Activated CD8-positive, alpha-beta T cell treated with anti-CD3 and anti-CD28 coated beads for 36 hours (primary cell): ENCODE measurements at regions not wholly inside any gene's neighbourhood (a gene's known extent, or its start where the extent isn't known, plus 50 kb on each side); places are given as distances from the start of the nearest gene placed in this dataset.

Experiments
- ATAC-seq: fragments of 200-7000 bp; cut with Tn5 transposase; one replicate; pipeline ENCODE4 v1.10.0; 2021; ENCODE audit warnings: mild to moderate bottlenecking, moderate library complexity
- CTCF ChIA-PET: fragments of 350-600 bp; sonication (Branson Sonifier 250); formaldehyde crosslinking; loops from one replicate; lab custom pipeline; 2021; ENCODE audit warnings: antibody characterized with exemption; lab: Charles Lee
- POLR2A ChIA-PET: fragments of 350-600 bp; sonication (Branson Sonifier 250); formaldehyde crosslinking; loops from one replicate; lab custom pipeline; 2021; ENCODE audit warnings: antibody characterized with exemption; lab: Charles Lee
- DNase-seq: peaks from one replicate; pipeline ENCODE4 v3.0.0-alpha.2; 2020
- H3K27ac Mint-ChIP-seq: one replicate; pipeline ENCODE4 v1.8.0; 2021; ENCODE audit warnings: mild to moderate bottlenecking, mixed read lengths
- H3K27me3 Mint-ChIP-seq: one replicate; pipeline ENCODE4 v1.8.0; 2021; ENCODE audit warnings: mixed read lengths
- H3K36me3 Mint-ChIP-seq: one replicate; pipeline ENCODE4 v1.8.0; 2021; ENCODE audit warnings: low read depth, mixed read lengths
- H3K4me1 Mint-ChIP-seq: one replicate; pipeline ENCODE4 v1.8.0; 2021; ENCODE audit warnings: low read depth, mixed read lengths
- H3K4me3 Mint-ChIP-seq: one replicate; pipeline ENCODE4 v1.8.0; 2021; ENCODE audit warnings: mild to moderate bottlenecking, moderate library complexity, mixed read lengths
- H3K9me3 Mint-ChIP-seq: one replicate; pipeline ENCODE4 v1.8.0; 2021; ENCODE audit warnings: mixed read lengths
- intact Hi-C: fragments of 100-400 bp; cut with micrococcal nuclease; formaldehyde crosslinking; loops from one replicate; pipeline ENCODE4 v1.10.0; 2022
- TF ChIP-seq, protein P1 (sequence below): fragments of 200-600 bp; IDR thresholded peaks from one replicate; pipeline ENCODE4 v1.8.0; 2022; ENCODE audit warnings: antibody characterized with exemption, mild to moderate bottlenecking

- Mint-ChIP-seq H3K9me3 (no peaks in the 10 kb centered on the region), H3K4me3 (no peak overlapping the region), H3K4me1 (no peaks in the 10 kb centered on the region), H3K27ac (no peak overlapping the region), H3K36me3 (no peaks in the 10 kb centered on the region), H3K27me3 (peaks cover 3% of the 10 kb centered on the region)
- intact Hi-C loops: no loop called here
- TF ChIP-seq, protein P1, sequence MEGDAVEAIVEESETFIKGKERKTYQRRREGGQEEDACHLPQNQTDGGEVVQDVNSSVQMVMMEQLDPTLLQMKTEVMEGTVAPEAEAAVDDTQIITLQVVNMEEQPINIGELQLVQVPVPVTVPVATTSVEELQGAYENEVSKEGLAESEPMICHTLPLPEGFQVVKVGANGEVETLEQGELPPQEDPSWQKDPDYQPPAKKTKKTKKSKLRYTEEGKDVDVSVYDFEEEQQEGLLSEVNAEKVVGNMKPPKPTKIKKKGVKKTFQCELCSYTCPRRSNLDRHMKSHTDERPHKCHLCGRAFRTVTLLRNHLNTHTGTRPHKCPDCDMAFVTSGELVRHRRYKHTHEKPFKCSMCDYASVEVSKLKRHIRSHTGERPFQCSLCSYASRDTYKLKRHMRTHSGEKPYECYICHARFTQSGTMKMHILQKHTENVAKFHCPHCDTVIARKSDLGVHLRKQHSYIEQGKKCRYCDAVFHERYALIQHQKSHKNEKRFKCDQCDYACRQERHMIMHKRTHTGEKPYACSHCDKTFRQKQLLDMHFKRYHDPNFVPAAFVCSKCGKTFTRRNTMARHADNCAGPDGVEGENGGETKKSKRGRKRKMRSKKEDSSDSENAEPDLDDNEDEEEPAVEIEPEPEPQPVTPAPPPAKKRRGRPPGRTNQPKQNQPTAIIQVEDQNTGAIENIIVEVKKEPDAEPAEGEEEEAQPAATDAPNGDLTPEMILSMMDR: no peak
- DNase-seq: no peak
- no peak for ATAC-seq
- ChIA-PET CTCF (no interaction called here), POLR2A (no interaction called here)
Measured at GRCh38 chr4:185924458-185925044, 112.6 kb upstream of the SORBS2 start.

DNA sequence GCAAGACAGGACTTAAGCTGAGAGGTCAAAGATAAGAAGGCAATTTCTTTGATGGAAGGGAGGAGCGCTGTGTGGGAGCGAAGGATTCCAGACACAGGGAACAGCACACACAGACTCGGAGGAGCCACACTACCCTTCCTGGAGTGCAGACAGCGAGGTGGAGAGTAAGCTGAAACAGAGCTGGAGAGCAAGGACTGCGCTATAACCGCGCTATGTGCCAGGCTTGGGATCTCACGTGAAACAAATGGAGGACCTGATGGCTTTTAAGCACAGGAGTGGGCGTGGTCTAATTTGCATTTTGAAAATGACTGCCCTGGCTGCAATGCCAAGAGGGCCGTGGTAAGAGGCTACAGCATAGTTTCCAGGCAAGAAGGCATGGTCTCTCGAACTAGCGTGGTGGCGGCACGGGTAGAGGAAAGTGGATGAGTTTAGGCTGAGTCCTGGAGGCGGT, 113.9 kb upstream of the SORBS2 start:
- intact Hi-C loops: no loop called here
- H3K27ac Mint-ChIP-seq: no peak overlapping the region
- H3K9me3 Mint-ChIP-seq: no peaks in the 10 kb centered on the region
- TF ChIP-seq, protein P1: no peak
- no peak overlapping the region for H3K4me3 Mint-ChIP-seq
- no peak for ATAC-seq
- peaks cover 6% of the 10 kb centered on the region for H3K27me3 Mint-ChIP-seq
- no peaks in the 10 kb centered on the region for H3K36me3 Mint-ChIP-seq
- CTCF ChIA-PET: no interaction called here
- POLR2A ChIA-PET: no interaction called here
- DNase-seq: no peak
- H3K4me1 Mint-ChIP-seq: no peaks in the 10 kb centered on the region

DNA sequence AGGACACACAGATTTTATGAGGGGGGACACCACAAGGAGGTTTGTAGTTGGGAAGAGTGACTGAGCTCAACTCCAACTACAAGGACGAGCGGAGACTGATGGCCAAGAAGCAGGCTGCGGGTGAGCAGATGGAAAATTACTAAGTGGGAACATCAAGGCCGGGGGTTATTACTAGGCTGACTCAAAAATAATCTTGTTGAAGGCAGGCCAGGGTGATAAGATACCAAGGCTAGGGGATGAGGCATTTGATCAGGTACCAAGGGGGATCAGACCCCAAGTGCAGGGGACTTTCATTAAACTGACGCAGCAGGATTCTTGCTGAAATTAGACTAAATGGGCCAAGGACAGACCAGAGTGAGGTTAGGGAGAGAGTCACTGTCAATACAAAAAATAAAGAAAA, 119.4 kb upstream of the SORBS2 start:
- H3K4me3 Mint-ChIP-seq: no peak overlapping the region
- H3K9me3 Mint-ChIP-seq: no peaks in the 10 kb centered on the region
- no peak overlapping the region for H3K27ac Mint-ChIP-seq
- intact Hi-C loops: no loop called here
- POLR2A ChIA-PET: no interaction called here
- H3K27me3 Mint-ChIP-seq: peaks cover 7% of the 10 kb centered on the region
- ATAC-seq: no peak
- TF ChIP-seq, protein P1: no peak
- CTCF ChIA-PET: no interaction called here
- DNase-seq: no peak
- H3K4me1 Mint-ChIP-seq: no peaks in the 10 kb centered on the region
- H3K36me3 Mint-ChIP-seq: no peaks in the 10 kb centered on the region

DNA sequence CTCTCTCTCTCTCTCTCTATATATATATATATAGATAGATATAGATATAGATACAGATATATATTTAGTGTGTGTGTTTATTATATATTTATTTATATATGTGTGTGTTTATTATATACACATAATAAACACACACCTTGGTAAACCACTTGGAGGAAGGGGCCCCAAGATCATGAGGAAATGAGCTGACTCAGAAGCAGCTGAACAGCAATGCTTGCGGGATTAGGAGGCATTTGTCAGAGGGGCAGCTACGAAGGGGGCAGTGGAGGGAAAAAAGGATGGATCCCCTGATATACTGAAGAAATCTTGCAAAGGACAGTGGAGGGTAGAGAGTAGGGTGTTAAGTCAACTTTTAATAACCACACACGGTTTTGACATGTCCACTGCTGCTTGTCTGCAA, 120.0 kb upstream of the SORBS2 start:
- DNase-seq: no peak
- Mint-ChIP-seq H3K27ac (no peak overlapping the region), H3K9me3 (no peaks in the 10 kb centered on the region), H3K36me3 (no peaks in the 10 kb centered on the region), H3K4me1 (no peaks in the 10 kb centered on the region), H3K4me3 (no peak overlapping the region), H3K27me3 (peaks cover 5% of the 10 kb centered on the region)
- TF ChIP-seq, protein P1: no peak
- CTCF ChIA-PET: no interaction called here
- intact Hi-C loops: no loop called here
- ATAC-seq: no peak
- POLR2A ChIA-PET: no interaction called here

DNA sequence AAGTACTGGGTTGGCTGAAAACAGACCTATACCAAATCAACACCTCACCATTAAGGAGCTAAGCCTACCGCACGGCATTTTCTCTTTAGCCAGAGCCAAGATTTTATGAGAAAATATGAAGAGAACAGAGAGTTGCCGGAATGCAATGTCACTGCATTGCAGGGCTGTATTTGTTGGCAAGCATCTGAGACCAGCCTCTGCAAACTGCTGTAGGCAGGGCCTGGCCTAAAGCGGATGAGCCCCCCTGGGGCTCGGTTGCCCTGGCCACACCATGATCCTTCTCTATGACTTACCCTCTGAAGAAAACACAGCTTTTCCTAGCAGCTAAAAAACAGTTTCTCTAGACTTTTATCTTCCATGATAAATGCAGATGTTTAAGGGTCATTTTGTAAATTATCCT, 120.5 kb upstream of the SORBS2 start:
- ATAC-seq (no peak), DNase-seq (no peak)
- Mint-ChIP-seq H3K4me3 (no peak overlapping the region), H3K9me3 (no peaks in the 10 kb centered on the region), H3K27ac (no peak overlapping the region), H3K27me3 (peaks cover 5% of the 10 kb centered on the region), H3K4me1 (no peaks in the 10 kb centered on the region), H3K36me3 (no peaks in the 10 kb centered on the region)
- intact Hi-C loops: no loop called here
- ChIA-PET CTCF (no interaction called here), POLR2A (no interaction called here)
- TF ChIP-seq, protein P1: no peak
